Activated CD4-positive, alpha-beta T cell treated with anti-CD3 and anti-CD28 coated beads for 24 hours (primary cell): ENCODE measurements at regions not wholly inside any gene's neighbourhood (a gene's known extent, or its start where the extent isn't known, plus 50 kb on each side); places are given as distances from the start of the nearest gene placed in this dataset.
"Not testable (repeated sequence)": the region's sequence is repeated elsewhere in the genome, so short reads cannot be mapped to it uniquely, and the experiment has no call there.

Source experiments
- DNase-seq, 2 donors: peaks; one replicate each; pipeline ENCODE4 v3.0.0-alpha.2; 2020; ENCODE audit warnings: low read depth in 2 of 2

DNA sequence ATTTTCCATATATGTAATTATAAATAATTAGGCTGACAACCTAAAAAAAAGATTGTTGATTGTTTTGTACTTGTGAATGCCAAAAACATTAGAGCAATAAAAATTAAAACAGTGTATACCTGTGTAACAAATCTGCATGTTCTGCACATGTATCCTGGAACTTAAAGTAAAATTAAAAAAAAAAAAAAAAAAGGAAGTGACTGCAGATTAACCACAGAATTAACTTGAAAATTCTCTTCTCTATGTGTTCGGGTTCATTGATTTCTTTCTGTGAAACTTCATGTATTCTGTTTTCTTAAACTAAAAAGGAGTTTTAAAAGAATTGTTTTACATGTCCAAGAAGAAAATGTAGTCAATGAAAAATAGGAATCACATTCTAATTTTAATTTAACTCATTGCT lies 95.7 kb downstream of the FASLG start:
- DNase-seq: no peak

DNA sequence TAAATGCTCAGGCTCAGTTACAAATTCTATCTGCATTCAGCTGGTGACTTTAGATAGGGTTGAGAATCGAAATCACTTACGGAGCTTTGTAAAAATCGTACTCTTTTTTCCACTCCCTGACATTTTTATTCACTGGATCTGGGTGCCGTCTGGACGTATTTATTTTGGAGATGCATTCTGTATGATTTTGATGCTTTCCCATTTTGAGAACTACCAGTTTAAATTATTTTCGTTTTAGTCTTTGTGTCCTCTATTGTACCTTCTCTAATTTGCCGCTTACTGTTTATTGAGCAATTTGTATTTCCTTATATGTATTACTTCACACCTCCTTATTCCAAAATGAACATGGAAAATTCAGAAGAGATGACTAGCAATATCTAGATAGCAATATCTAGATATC lies 96.2 kb downstream of the FASLG start:
- DNase-seq: no peak

DNA sequence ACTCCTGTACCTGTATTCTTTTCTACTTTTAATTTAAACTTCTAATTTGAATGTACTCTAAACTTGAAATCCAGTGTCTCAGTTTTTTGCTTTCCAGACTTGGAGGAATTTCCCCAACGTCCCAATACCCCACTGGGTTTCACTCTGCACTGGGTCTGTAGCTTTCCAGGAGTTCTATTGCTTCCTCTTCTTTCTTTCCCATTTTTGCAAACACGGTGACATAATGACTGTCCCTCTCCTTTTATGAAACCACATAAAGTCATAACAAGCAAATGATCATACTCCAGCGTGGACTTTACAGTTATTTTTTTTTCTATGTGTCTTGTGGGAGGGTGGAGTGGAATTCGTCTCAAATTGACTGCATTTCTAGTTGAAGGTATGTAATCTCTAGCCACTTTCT lies 97.1 kb downstream of the FASLG start:
- no peak for DNase-seq

DNA sequence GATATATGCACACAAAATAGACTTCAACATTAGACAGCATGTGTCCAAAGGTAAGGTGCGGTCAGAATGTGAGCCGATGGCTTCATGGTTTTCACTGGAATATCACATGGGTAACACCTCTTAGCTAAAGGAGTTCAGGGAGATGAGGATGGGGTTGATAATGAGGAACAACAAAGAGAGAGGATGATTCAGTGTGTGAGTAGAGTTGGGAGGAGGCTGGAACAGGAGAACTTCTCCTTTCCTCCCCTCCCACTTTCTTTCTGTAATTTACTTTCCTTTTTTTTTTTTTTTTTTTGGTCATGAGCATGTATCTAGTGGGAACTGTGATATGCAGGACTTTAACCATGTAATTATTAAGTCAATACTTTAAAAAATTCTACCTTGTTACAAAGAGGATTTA lies 99.4 kb downstream of the FASLG start:
- DNase-seq: no peak

DNA sequence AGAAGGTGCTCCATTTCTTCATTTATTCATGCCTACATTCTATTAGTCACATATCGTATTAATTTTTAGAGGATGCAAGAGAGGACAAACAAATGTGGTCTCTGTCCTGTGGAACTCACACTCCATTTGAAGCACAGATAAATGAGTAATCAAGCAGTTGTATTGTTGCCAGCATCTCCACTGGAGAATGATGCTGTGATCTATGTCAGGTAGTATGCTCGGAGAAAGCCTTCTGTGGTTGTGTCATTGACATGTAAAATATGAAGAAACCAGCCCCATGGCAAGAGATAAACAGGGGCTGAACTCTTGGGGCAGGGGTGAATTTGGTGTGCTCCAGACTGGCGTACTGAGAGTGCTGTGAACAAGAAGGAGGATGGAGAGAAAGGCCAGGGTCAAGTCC lies 101.2 kb downstream of the FASLG start:
- no peak for DNase-seq

DNA sequence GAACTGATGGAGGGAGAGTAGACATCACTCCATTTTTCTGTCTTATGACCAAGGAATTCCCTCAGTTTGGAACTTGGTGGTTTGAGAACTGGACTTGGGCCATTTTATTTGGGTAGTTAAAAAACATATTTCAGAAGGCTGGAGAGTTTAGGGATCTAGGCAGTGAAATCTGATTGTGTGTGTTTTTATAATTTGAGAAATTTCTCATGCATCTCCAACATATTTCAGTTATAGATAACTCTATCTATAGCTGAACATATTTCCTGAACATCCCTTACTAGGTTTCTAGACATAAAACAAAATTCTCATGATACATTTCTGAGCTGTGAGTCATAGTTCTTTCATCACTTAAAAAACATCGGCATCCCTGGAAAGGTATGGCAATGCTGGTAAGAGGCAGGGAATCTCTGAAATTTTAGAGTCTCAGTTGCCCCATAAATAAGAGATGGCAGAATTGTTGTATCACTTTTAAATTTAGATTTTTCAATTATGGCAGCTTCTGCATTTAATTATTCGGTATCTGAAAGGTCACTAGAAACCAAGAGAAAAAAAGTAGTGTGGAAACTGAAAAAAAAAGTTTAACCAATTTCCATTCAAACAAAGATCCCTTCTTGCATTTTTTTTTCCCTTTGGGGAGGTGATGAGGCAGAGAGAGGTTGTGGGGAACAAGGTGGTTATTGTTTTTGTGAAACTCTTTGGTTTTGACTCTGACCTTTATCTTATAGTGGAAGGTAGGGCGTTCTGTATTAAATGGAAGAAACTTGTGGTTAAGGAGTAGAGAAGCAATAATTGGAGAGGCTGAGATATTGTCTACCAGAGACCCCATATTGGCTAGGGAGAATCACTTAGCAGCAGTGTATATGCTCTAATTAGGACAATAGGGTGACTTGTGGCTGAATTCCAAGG lies 102.9 kb downstream of the FASLG start:
- no peak for DNase-seq

DNA sequence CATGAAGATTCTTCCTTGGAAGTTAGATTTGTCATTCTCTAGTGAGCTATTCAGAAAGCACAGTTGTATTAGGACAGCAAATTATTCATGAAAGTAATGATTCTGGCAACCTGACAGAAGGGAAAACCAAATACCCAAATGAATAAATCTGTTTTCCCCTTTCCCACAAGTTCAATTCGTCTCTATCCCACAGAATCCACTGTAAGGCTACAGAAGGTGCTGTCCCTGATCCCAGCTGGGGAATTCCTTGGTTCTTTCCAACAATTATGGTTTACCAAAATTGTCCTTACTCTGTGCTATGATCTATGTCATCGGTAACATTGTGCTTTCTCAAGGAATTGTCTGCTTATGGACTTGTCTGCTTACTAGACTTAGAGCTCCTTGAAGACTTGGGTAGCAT lies 104.2 kb downstream of the FASLG start:
- DNase-seq: no peak

DNA sequence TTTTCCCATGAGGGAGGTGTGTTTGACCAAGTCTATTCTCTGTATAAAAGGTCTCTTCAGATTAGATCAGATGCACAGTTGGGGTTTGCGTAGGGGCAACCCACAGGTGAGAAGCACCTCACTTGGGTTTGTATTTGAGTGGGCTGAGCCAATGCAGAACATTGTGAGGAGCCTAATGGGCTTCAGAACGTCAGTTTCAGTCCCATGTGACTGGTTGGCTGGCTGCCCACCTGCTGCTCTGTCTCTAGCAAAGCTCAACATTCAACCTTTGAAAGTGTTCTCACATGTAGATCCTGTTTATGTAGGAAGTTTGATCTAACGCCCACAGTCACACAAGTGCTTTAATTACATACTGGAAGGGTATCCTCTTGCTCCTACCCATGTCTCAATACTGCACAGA lies 105.5 kb downstream of the FASLG start:
- no peak for DNase-seq

DNA sequence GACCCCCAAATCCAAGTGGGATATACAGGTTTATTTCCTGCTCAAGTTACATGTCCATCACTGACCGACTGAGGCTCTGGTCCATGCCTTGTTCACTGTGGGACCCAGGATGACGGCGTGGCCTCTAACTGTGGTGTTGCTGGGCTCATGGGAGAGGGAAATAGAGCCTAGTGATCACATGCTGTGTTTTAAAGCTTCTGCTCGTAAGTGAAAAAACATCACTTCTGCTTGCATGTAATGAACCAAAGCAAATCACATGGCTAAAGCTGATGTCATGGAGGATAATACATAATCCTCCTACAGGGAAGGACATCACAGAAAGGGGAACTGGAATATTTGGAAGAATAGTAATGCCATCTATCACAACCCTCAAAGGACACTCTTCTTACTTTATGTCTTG lies 107.6 kb downstream of the FASLG start:
- no peak for DNase-seq

DNA sequence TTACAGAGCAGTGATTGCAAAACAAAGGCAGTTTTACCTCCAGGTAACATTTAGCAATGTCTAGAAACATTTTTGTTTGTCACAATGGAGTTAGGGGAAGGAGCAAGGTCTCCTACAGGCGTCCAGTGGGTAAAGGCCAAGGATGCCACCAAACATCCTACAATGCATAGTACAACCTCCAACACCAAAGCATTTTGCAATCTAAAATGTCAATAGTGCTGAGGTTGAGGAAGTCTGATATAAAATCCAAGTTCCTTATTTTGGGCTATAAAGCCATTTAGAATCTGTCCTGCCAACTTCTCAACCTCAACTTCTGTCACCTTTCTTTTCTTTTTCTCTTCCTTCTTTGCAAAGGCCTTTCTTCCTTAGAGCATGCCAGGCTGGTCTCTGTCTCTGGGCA lies 111.2 kb downstream of the FASLG start:
- no peak for DNase-seq

DNA sequence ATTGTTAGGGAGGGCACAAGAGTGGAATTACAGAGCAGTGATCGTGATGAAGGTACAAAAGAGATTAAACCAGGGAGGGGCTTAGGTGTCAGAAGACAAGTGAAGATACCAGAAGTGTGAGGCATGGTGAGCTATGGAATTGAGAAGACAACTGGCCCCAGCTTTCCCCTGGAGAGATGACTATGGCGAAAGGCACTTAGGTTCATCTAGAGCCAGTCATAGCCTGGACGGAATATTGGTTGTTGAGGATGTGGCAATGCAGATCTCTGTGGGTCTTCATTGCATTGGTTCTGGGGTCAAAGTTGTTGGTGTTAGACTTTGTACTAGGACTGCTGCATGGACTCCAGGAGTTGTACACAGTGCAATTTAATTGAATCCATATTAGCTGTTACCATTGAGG lies 115.7 kb downstream of the FASLG start:
- no peak for DNase-seq

DNA sequence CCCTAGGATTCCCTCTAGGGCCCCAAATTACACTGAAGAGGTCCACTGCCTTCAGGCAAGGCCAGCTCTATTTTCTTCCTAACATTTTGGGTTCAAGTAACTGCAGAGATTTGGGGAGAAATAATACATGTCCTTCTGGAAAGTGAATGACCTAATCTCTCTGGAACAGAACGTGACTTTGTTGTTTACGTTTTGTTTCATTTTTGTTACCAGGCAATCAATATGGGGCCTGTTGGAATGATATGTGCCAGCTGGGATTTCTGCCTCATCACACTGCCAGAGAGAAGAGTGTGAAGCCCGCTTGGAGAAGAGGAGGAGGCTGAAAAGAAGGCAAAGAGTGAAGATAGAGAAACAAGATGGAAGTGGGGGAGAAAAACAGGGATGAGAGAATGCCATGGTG lies 116.7 kb downstream of the FASLG start:
- DNase-seq: no peak

DNA sequence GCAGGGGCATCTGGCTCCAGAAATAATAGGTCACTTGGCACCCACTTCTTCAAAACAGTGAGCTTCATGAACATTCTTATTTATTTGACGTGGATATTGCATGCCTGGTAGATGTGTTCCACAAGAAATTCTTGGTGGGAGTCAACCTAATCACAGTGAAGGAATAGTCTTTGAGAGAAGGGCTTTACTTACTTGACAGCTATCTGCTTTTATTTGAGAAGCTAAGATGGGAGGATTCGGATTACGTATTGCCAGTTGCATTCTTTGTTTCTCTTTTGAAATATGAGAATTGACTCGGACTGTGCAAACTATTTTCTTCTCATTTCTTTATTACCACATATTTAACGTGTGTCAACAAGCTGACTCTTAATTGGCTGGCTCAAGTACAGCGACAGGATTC lies 117.2 kb downstream of the FASLG start:
- DNase-seq: no peak

DNA sequence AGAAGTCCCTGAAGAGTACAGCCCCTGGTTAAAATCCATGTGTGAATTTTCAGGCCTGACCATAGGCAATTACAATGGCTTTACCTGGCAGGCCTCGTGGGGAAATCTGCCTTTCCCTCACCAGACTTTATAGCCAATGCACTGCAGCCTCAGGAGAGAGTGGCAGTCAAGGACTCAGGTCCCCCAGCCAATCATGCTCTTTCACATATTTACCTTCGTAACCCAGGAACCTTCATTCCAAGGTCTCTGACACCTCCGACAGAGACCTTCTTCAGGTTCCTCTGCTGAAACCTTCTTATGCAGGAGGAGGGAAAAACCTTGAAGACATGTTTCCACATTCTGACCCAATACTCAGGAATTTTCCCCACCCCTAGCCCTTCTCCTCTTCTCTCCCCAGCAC lies 118.9 kb downstream of the FASLG start:
- DNase-seq: no peak

DNA sequence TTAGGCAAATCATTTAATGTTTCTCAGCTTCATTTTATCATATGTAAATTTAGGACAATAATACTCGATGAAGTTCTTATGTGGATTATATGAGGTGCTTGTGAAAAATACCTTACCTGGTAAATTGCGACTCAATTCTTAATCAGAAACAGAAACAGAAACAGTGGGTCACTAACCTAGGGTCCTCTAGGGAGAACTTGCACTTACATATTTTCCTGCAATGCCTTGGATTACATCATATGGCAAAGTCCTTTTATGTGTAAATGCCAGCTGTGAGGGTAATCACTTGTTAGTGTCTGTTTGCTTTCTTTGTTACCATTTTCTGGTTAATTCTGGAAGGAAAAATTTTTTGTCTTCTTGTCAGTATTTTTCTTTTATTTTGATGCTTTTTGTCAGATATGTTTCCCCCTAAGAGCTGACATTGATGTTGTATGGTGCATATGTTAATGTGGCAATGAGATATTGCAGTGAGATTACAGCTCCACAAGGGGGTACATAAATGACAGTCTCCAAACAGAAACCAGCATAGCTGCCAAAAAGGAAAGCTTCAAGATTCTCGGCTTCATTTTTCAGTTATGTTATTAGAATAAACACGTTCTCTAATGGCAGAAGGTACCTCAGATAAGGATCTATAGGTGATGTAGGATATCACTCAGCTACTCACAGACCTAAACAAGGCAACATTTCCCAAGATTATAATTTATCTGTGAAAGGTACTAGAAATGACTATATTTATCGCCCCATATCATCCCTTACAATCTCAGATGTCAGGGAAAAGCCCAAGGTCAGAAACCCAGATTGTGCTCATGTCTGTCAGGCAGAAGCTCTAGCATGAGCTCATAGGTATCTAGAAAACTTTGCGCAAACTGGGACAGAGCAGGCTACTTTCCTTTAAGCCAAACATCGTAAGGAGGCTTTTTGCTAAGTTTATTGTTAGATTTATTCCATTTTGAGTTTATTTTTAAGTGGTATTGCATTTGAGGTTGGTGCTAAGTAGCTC lies 119.9 kb downstream of the FASLG start:
- no peak for DNase-seq

DNA sequence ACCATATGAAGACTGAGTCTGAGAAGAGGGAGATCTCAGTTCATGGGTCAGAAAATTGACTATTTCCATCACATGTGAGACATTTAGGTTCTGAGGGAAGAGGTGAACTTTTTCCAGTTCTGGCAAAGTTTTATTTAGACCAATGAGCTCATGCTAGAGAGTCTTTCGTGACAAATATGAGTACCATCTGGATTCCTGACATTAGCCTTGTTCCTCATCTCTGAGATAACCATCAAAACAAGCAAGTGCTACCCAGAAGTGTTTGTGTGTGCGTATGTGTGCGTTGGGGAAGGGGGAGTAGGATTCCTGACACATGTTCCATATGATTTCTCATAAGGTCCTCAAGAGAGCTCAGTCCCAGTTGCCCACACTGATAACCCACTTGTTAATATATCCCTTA lies 120.6 kb downstream of the FASLG start:
- no peak for DNase-seq

DNA sequence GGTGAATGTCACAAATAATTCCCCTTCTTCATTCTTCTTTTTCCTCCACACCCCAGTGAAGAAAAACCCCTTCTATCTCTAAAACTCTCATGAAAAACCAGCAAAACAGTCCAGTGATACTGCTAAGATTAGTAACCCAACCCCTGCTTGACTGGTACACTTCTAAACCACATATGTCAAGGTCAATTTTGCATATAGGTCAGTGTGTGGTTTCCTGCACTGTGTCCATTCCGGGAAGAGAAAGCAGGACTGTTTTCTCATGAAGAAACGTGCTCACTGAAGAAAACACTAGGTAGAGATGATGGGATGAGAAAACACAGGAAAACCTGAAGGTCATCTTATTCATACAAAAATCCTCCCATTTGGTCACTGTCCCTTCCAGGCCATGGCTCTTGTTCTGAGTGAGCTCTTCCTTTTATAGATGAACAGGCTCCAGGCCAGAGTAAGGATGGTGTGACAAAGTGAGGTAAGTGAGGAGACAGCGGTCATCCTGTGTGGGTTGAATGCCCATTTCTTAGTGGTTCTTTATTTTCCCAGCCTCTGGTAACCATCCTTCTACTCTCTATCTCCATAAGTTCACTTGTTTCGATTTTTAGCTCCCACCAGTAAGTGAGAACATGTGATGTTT lies 122.7 kb downstream of the FASLG start:
- no peak for DNase-seq

DNA sequence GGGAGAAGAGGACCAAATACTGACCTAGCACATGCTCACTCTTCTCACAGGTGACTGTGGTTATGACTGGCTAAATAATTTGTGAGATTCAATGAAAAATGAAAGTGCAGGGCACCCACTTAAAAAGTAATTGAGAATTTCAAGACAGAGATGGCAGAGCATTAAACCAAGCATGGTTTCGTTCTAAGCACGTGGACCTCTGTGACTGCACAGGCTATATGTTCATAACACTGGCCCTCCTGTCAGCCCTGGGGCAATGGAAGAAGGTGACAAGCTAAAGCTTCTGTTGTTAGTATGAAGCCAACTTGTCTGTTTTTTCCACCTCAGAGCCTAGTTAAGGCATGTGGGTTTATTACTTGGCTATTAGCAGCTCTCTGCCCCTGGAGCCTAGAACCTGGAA lies 130.9 kb downstream of the FASLG start:
- DNase-seq: no peak

DNA sequence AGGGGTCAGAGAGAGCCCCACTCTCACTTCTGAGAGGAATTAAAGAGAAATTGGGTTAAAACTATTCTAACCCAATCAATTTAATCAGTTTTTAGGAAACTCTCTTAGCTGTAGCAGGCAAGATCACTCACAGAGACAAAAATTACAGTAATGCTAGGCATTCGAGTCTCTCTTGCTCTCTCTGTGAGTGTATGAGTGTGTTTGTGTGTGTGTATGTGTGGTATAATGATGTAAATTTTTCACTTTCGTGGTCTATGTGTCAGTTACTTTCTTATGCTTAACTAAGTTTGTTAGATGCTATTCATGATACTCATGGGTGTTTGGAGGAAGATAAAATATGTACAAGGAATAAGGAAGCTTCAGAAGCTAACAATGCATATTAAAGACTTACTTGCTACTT lies 131.3 kb downstream of the FASLG start:
- DNase-seq: no peak

DNA sequence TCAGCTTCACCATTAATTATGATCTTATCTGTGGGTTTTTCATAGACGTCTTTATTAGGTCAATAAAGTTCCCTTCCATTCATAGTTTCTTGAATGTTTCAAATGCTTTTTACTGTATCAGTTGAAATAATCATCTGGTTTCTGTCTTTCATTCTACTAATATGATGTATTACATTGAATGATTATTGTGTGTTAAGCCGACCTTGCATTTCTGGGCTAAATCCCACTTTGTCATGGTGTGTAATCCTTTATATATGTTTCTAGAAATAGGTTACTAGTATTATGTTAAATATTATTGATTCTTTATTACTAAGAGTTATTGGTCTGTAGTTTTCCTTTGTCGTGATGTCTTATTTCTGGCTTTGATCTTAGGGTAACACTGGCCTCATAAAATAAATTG lies 134.9 kb downstream of the FASLG start:
- no peak for DNase-seq

DNA sequence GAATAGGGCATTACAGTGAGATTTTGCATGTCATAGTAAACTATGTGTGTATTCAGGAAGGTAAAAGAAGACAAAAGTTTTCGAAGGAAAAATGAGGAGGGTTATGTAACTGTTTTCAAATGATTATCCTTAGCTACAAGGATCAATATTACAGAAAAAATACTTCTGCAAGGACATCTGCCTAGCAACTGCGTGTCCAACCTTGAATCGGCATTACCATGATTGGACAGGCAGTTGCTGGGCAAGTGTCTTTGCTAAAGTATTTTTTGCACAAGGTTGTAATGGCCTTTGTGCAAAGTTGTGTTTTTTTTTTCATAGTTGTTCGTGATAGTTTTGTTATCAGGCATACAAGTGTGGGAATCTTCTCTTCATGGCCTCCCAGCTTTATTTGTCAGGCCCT lies 136.8 kb downstream of the FASLG start:
- DNase-seq: no peak

DNA sequence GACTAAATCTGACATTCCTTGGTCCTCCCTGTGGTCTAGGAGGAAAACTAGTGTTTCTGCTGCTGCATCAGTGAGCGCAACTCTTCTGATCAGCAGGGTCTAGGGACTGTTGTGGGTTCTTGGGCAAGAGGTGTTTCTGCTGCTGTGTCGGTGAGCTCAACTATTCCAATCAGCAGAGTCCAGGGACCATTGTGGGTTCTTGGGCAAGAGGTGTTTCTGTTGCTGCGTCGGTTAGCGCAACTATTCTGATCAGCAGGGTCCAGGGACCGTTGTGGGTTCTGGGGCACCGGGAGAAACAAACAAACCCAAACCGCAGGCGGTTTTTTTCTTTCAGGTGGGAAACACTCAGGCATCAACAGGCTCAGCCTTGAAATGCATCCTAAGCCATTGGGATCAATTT lies 140.9 kb downstream of the FASLG start:
- DNase-seq: not testable (repeated sequence)
